ENCODE measurements at regions not wholly inside any gene's neighbourhood (a gene's known extent, or its start where the extent isn't known, plus 50 kb on each side); places are given as distances from the start of the nearest gene placed in this dataset.

GRCh38 chr6:96465321-96465903 is 56.2 kb upstream of the UFL1 start:
- no peak for DNase-seq

- no peak for DNase-seq
These were observed 55.3 kb upstream of the UFL1 start for GRCh38 chr6:96466147-96466863.

GRCh38 chr6:96467814-96468213 is 53.8 kb upstream of the UFL1 start:
- no peak for DNase-seq

- DNase-seq, result no peak
These were observed 53.3 kb upstream of the UFL1 start for GRCh38 chr6:96468281-96468680.

GRCh38 chr6:96468681-96469224 is 52.9 kb upstream of the UFL1 start:
- peak in 1 of 2 experiments; percentile 39 for DNase-seq

DNA sequence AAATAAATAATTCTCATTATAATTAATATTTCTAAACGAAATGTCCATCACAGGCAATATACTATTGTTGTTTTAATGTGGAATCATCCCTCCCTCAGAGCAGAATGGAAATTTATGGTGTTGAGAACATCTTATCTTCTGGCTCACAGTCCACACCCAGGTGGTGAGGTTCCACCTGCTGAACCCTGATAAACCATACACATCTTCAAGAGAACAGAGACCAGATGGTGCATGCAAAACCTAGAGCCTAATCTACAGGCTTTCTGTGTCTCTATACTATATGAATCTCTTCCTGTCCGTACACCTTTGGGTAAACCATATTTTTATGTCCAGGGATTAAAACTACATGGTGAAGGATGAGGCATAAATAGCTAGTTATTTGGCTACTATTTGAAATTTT is 52.3 kb upstream of the UFL1 start:
- no peak for DNase-seq

DNA sequence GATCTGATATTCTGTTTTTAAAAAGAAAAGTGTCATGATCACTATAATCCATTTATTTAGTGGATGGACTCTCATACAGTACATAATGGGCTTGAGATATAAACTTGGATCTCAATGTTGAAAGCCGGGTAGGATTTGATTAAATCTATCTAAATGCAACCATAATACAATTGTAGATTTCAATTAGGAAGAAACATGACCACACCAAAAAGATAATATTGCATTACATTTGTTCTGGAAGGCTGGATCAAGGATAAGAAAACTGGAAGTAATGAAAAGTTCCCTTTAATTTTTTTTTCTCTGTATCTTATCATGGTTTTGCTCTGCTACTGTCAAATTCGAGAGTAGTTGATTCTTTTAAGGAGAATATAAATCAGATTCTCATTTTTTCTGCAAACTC is 51.3 kb upstream of the UFL1 start:
- no peak for DNase-seq
